ENCODE measurements at regions not wholly inside any gene's neighbourhood (a gene's known extent, or its start where the extent isn't known, plus 50 kb on each side); places are given as distances from the start of the nearest gene placed in this dataset.
A peak's percentile ranks its signal among the peaks of the same experiment; 100 is the strongest.
"Not testable (repeated sequence)": the region's sequence is repeated elsewhere in the genome, so short reads cannot be mapped to it uniquely, and the experiment has no call there.

DNA sequence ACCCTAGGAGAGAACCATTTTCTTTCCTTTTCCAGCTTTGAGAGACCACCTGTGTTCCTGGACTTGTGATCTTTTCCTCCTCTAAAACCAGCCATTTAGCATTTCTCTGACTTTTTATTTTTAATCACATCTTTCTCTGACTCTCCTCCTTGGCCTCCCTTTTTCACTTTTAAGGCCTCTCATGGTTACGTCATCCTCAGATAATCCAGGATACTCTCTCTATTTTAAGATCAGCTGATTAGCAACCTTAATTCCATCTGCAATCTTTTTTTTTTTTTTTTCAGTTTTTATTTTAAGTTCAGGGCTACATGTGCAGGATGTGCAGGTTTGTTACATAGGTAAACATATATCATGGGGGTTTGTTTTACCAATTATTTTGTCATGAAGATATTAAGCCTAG lies 54.0 kb downstream of the RFPL4B start:
- no peak for DNase-seq

DNA sequence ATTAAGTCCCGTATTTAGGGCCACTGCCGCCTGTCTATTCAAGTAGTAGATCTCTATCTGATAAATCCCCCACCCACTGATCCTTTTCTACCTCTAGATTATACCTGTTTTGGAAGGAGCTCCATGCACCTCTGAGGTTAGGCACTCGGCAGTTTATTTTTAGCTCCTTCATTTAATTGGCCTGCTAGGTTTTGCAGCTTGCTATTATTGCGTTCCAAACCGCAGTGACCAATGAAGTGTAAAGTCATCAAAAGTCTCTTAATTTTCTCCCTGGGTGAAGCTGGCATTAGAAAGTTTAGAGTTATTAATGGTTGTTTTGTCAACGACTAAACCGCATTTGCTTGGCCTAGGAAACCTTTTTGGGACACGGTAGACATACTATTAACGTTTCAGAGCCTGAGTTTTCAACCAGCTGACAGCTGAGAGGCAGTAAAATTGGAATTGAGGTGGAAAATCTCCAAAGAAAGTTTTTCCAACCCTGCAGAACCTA lies 60.0 kb downstream of the RFPL4B start:
- no peak for DNase-seq

- DNase-seq, result no peak
Observed at GRCh38 chr6:112408522-112408921, 61.4 kb downstream of the RFPL4B start.

GRCh38 chr6:112409311-112409710 lies 62.2 kb downstream of the RFPL4B start:
- peak; percentile 35 for DNase-seq

- DNase-seq, result peak; percentile 44
Observed at GRCh38 chr6:112413780-112414179, 66.7 kb downstream of the RFPL4B start.

GRCh38 chr6:112415366-112415765 lies 68.2 kb downstream of the RFPL4B start:
- DNase-seq, result no peak

GRCh38 chr6:112416866-112417265 lies 69.7 kb downstream of the RFPL4B start:
- DNase-seq, result peak; percentile 23

DNA sequence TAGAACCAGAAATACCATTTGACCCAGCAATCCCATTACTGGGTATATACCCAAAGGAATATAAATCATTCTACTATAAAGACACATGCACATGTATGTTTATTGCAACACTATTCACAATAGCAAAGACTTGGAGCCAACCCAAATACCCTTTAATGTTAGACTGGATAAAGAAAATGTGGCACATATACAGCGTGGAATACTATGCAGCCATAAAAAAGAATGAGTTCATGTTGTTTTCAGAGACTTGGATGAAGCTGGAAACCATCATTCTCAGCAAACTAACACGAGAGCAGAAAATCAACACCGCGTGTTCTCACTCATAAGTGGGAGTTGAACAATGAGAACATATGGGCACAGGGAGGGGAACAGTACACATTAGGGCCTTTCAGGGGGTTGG lies 79.9 kb downstream of the RFPL4B start:
- DNase-seq, result not testable (repeated sequence)

- DNase-seq, result no peak
Observed at GRCh38 chr6:112427499-112427898, 80.4 kb downstream of the RFPL4B start.

GRCh38 chr6:112428477-112428876 lies 81.3 kb downstream of the RFPL4B start:
- no peak for DNase-seq

- DNase-seq, result peak; percentile 46
Observed at GRCh38 chr6:112429226-112429625, 82.1 kb downstream of the RFPL4B start.

DNA sequence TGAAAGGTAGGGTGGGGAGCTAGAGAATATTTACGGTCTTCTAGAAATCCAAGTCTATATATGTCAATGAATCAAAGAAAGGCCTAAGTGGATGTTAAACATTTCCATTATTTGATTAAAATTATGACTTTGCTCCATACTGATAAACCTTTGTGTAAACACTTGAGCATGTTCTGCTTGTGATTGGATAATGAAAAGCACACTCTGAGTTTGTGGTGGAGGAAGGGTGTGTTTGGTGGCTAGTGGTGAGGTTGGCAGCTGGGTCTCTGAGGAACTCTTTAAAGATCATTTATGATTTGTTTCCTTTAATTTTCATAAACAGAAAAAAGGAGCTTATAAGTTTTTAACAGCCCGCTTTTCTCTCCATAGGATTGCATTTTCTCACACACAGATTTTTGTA lies 84.7 kb downstream of the RFPL4B start:
- DNase-seq, result no peak

DNA sequence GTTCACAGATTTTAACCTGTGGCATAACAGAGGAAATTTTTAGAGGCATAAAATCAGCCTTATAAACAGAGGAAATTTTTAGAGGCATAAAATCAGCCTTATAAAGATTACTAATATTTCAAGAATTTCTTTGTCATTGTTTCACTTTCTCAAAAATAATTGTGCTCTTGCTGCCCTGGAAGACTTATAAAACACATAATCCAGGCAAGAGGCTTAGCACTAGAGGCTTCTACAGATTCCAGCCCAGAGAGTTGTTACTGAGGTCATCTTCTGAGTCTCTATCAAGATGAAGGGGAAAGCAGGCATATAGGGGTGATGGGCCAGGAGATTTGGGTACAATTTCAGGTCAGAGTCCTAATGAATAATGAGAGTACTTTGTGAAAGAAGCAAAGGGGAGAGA lies 85.7 kb downstream of the RFPL4B start:
- DNase-seq, result peak; percentile 40

DNA sequence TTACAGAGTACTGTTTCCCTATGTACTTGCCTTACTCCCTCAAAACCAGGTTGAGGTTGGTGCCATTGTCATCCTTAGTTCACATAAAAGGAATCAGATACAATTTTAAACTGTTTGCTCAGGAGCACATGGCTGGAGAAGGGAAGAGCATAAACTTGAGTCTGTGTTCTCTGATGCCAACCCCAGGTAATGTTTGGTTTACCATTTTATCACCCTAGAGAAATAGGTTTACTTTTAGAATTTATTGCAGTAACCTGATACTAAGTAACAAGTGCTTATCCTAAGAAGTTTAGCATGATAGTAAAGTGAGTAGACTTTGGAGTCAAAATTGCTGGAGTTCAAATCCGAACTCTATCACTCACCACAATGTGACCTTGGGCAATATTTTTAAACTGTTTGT lies 86.3 kb downstream of the RFPL4B start:
- DNase-seq, result no peak

DNA sequence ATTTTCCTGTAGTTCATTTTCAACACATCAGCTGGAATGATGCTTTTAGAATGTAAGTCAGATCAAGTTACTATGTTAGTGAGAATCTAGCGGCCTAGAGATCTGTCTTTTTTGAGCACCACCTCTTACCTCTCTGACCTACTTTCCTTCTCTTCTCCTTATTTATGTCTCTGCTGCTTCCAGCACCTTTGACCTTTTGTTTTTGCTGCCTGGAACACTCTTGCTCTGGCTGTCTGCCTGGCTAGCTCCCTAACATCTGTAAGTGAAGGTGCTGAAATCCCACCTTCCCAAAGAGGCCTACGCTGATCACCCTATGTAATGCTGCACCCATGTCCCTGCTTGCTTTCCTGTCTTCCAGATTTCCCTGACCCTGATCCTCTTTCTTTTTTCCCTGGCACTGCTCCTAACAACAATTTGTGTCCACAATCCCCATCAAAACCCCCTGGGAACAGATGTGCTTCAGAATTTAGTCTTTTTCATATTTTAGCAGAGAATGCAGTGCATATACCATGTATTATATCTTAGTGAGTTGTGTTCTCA lies 87.8 kb downstream of the RFPL4B start:
- DNase-seq, result no peak

DNA sequence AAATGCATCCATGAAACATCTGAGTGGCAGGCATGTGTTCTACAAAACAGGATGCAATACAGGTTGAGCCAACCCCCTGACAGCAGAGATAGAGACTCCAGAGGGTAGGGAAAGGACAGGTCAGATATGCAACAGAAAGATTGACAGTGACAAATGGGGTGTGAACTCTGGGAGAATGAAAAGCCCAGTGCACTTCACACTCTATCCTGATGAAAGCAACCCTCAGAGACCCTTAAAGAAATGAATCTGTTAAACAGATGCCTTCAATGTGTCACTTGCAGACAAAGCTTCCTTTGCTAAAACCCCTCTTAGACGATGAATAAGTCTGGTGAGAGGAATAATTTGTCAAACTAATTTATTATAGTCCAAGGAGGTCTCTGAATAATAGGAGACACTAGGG lies 89.9 kb downstream of the RFPL4B start:
- no peak for DNase-seq

- no peak for DNase-seq
Observed at GRCh38 chr6:112439010-112439409, 91.9 kb downstream of the RFPL4B start.

- DNase-seq, result no peak
Observed at GRCh38 chr6:112439432-112439831, 92.3 kb downstream of the RFPL4B start.

GRCh38 chr6:112441607-112442006 lies 94.5 kb downstream of the RFPL4B start:
- no peak for DNase-seq

GRCh38 chr6:112443179-112444065 lies 96.3 kb downstream of the RFPL4B start:
- DNase-seq, result peak; percentile 49

GRCh38 chr6:112448786-112449185 lies 101.7 kb downstream of the RFPL4B start:
- not testable (repeated sequence) for DNase-seq

- no peak for DNase-seq
Observed at GRCh38 chr6:112450663-112451062, 103.5 kb downstream of the RFPL4B start.

DNA sequence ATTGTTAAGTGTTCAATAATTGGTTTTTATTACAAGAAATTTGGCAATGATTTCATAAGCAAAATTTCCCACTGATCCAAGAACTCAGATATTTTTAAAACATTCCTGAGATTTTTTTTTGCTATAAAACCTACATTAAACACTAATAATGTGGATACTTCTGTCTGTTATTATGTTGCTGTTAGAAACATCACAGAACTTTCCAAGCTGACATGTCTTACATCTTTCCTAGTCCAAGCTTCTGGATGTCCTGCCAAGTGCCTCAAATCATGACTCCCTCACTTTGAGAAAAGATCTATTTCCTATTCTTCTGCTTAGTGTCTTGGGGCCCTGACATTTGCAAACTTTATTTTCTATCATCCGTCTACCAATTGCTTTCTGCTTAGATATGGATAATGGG lies 110.8 kb downstream of the RFPL4B start:
- DNase-seq, result peak; percentile 28

DNA sequence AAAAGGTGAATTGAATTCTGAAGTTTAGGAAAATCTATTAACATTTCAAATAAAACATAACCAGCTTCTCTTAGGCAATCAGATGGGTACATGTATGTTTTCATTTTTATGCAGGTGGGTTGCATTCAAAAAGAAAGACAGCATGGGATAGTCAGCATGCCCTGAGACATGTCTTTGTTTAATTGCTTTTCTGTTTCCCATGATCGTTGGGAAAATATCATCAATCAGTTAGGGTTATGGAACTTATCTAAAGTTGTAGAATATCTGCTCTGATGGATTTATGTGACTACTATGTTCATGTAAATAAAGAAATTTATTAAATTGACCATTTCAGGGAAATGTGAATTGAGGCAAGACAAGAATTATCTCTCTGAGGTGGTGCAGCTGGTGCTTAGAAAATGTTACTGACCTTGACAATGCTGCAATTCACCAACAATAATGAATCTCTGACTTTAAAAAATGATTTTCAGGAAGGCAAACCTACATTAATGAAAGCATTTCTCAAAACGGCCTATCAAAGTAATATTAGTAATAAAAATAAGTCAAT lies 112.7 kb downstream of the RFPL4B start:
- no peak for DNase-seq
